MCF 10A (cell line): ENCODE measurements at regions not wholly inside any gene's neighbourhood (a gene's known extent, or its start where the extent isn't known, plus 50 kb on each side); places are given as distances from the start of the nearest gene placed in this dataset.

Experiments
- BruUV-seq: library from RNA; stranded (reverse); fragments of 400-500 nt; replicated peaks from 2 replicates; lab custom pipeline; 2021; lab: Mats Ljungman, UMichigan
- CTCF ChIA-PET: fragments of 300-600 bp; sonication (Branson Sonifier 250); formaldehyde crosslinking; extraction: SDS; loops from one replicate; lab custom pipeline; 2021; ENCODE audit warnings: antibody characterized with exemption, inconsistent platforms; lab: Yijun Ruan, JAX
- POLR2A ChIA-PET: fragments of 300-600, 350-650 bp; sonication (Branson Sonifier 250); formaldehyde crosslinking; extraction: SDS; loops from one replicate; lab custom pipeline; 2020; ENCODE audit warnings: antibody characterized with exemption, inconsistent platforms; lab: Yijun Ruan, JAX
- DNase-seq: peaks from one replicate; pipeline ENCODE4 v3.0.0-alpha.2; 2018; ENCODE audit not compliant: unreplicated experiment
- H3K27ac Mint-ChIP-seq: one replicate; pipeline ENCODE4 v1.8.0; 2022; ENCODE audit warnings: mild to moderate bottlenecking, low read depth, mixed read lengths; ENCODE audit not compliant: unreplicated experiment
- H3K27me3 Mint-ChIP-seq: one replicate; pipeline ENCODE4 v1.8.0; 2022; ENCODE audit warnings: mixed read lengths; ENCODE audit not compliant: insufficient read depth, unreplicated experiment
- H3K36me3 Mint-ChIP-seq: one replicate; pipeline ENCODE4 v1.8.0; 2022; ENCODE audit warnings: mild to moderate bottlenecking, moderate library complexity, mixed read lengths; ENCODE audit not compliant: insufficient read depth, unreplicated experiment
- H3K4me1 Mint-ChIP-seq: one replicate; pipeline ENCODE4 v1.8.0; 2022; ENCODE audit warnings: mixed read lengths; ENCODE audit not compliant: insufficient read depth, unreplicated experiment
- H3K4me3 Mint-ChIP-seq: one replicate; pipeline ENCODE4 v1.8.0; 2022; ENCODE audit warnings: mild to moderate bottlenecking, moderate library complexity, mixed read lengths; ENCODE audit not compliant: unreplicated experiment
- H3K9me3 Mint-ChIP-seq: one replicate; pipeline ENCODE4 v1.8.0; 2022; ENCODE audit warnings: mixed read lengths; ENCODE audit not compliant: unreplicated experiment
- intact Hi-C: fragments of 100-400 bp; cut with micrococcal nuclease; formaldehyde crosslinking; loops from 2 replicates; pipeline ENCODE4 v1.14.1; 2022
- TF ChIP-seq, protein P1 (sequence below): fragments of 200-600 bp; IDR thresholded peaks from one replicate; pipeline ENCODE4 v1.8.0; 2022; ENCODE audit warnings: antibody characterized with exemption, mild to moderate bottlenecking; ENCODE audit not compliant: unreplicated experiment

DNA sequence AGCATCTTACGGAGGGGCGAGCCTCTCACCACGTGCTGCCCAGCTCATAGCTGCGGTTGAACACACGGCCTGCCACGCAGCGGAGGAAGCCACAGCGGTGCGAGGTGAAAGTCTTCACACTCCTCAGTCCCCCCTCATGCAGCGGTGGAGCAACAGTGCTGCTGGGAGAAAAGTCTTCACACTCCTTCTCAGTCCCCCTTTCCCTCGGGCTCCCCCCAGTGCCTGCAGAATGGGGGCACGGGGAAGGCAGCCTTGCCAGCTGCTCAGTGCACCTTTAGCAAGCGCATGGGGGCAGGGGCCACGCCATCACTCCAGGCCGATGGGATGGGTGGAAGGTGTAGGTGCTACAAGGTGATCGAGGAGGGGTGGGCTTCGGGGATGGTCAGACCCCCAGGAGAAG lies 206.3 kb upstream of the TCERG1L start:
- Mint-ChIP-seq H3K9me3 (peaks cover 19% of the 10 kb centered on the region), H3K27me3 (no peaks in the 10 kb centered on the region), H3K27ac (no peak overlapping the region), H3K4me1 (no peaks in the 10 kb centered on the region), H3K36me3 (peaks cover 6% of the 10 kb centered on the region), H3K4me3 (no peak overlapping the region)
- ChIA-PET POLR2A (no interaction called here), CTCF (no interaction called here)
- TF ChIP-seq, protein P1, sequence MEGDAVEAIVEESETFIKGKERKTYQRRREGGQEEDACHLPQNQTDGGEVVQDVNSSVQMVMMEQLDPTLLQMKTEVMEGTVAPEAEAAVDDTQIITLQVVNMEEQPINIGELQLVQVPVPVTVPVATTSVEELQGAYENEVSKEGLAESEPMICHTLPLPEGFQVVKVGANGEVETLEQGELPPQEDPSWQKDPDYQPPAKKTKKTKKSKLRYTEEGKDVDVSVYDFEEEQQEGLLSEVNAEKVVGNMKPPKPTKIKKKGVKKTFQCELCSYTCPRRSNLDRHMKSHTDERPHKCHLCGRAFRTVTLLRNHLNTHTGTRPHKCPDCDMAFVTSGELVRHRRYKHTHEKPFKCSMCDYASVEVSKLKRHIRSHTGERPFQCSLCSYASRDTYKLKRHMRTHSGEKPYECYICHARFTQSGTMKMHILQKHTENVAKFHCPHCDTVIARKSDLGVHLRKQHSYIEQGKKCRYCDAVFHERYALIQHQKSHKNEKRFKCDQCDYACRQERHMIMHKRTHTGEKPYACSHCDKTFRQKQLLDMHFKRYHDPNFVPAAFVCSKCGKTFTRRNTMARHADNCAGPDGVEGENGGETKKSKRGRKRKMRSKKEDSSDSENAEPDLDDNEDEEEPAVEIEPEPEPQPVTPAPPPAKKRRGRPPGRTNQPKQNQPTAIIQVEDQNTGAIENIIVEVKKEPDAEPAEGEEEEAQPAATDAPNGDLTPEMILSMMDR: no peak
- no peak for DNase-seq
- intact Hi-C loops: no loop called here
- BruUV-seq: no TSS peak

DNA sequence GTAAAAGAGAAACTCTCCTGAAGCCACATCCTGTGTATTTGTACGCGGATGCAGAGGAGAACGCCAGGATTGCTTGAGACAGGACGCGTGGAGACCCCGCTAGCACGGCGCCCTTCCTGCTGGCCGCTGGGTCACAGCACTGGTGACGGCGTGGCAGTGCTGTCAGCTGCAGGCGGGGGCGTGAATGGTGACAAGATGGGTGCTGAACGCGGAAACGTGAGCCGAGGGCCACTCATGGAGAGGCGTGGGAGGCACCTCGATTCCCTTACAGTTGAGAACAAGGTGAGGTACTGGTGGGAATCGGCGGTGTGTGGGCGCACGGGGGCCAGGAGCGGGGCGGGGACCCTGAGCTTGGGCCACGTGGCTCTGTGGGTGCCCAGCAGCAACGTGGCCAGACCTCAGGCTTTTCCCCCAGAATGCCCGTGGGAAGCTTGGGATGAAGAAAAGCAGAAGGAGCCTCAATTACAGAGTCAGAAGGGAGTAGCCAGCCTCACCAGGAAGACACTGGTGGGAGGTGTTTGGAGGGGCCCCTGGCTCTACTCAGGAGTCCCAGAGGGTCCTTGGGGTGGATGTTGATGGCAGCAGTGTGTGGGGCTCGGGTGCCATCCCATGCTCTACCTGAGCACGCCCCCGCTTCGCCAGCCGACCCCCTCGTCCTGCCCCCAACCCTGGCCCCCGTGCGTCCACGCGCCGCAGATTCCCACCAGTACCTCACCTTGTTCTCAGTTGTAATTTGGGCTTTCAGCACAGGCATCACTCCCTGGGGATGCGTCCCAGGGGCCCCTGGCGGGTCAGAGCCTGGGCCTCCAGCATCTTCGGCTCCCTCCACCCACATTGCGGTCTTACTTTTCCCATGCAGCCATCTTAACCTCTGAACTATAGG lies 208.4 kb upstream of the TCERG1L start:
- no peak overlapping the region for H3K4me3 Mint-ChIP-seq
- BruUV-seq: no TSS peak
- POLR2A ChIA-PET: no interaction called here

DNA sequence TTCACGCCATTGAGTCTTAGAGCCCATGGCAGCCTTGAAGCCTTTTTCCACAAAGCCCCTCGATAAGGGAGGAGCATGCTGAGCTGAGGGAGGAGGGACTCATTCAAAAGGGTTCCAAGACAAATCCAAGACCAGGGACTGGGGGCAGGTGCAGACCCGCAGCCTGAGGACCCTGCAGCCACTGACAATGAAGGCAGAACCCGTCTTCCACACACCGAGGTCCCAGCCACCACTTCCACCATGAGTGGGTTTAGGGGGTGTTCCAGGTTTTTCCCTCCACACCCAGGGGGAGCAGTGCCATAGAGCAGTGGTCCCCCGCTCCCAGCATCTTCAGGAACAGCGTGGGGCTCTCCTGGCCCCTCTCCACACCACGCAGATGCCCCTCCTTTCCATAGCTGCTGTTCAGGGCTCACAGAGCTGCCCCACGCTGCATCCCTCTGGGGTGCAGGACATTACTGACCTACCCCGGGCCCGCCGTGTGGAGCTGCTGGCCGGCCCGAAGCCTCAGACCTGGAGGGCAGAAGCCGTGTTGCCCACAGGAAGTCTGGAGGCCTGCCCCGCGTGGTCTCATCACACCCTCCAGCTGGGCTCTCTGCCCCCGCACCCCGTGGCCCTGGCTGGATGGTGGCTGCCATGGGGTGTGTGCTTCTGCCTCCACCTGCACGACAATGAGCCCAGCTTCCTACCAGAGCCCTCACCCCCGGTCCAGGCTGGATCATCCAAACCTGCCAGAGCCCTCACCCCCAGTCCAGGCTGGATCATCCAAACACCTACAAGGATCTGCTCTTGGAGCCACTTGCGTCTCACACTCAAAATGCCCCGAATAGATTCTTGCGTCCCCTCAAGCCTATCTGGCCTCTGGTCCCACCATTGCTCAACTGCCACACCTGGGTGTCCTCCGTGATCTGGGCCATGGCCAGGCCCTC lies 220.0 kb upstream of the TCERG1L start:
- H3K27ac Mint-ChIP-seq: no peak overlapping the region

More for the DNA sequence above, 208.4 kb upstream of the TCERG1L start:
- no peak overlapping the region for H3K27ac Mint-ChIP-seq
- intact Hi-C loops: no loop called here
- H3K4me1 Mint-ChIP-seq: no peaks in the 10 kb centered on the region
- H3K36me3 Mint-ChIP-seq: peaks cover 6% of the 10 kb centered on the region
- H3K27me3 Mint-ChIP-seq: no peaks in the 10 kb centered on the region
- peaks cover 29% of the 10 kb centered on the region for H3K9me3 Mint-ChIP-seq
- CTCF ChIA-PET: no interaction called here
- no peak for DNase-seq
- TF ChIP-seq, protein P1: no peak

More for the DNA sequence above, 220.0 kb upstream of the TCERG1L start:
- intact Hi-C loops: no loop called here
- Mint-ChIP-seq H3K36me3 (no peaks in the 10 kb centered on the region), H3K27me3 (no peaks in the 10 kb centered on the region), H3K4me1 (no peaks in the 10 kb centered on the region), H3K4me3 (no peak overlapping the region), H3K9me3 (peaks cover 21% of the 10 kb centered on the region)
- no peak for DNase-seq
- POLR2A ChIA-PET: no interaction called here
- CTCF ChIA-PET: interaction anchor here (0.6 kb wide), 2 partner anchors 236 to 289 kb away, joined by 3 to 5 read pairs; no protein-coding TSS in a partner anchor
- no TSS peak for BruUV-seq
- TF ChIP-seq, protein P1: no peak
